AG08396 (cell line): ENCODE measurements at regions not wholly inside any gene's neighbourhood (a gene's known extent, or its start where the extent isn't known, plus 50 kb on each side); places are given as distances from the start of the nearest gene placed in this dataset.

Experiments
- DNase-seq: peaks from one replicate; pipeline ENCODE4 v3.0.0; 2012; ENCODE audit warnings: low spot score, mixed read lengths

DNA sequence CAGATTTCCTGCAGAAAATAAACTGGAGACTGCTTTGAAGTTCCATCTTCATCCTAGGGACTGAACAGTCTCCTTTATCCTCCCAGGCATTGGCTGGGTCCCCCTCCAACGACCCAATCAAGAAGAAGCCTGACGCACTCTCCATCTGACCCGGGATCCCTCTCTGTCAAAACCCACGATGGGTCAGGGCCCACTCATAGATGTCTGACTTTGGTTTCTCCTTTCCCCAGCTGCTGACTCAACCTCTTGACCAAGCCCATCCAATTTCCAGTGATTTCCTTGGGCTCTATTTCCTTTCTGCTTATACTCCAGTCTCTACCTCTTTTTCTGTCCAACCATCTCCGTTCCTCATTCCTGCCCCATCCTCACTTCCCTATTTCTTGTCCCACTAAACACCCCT, 189.7 kb downstream of the MIAT start:
- DNase-seq = no peak

DNA sequence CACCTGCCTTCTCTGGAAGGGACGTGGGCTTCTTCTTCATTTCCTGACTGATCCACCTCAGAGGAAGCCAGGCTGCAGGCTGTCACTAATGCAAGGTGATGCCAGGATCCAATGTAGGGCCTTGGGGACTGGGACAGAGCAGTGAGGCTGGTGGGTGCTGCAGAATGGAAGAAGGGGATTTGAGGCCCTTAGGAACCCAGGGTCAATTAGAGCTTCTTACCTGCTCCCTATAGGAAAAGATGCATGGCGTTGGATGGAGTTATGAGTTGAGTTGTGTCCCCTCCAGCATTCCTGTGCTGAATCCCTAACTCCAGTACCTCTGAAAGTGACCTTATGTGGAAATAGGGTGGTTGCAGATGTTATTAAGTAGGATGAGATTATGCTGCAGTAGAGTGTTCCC, 190.4 kb downstream of the MIAT start:
- DNase-seq = no peak

DNA sequence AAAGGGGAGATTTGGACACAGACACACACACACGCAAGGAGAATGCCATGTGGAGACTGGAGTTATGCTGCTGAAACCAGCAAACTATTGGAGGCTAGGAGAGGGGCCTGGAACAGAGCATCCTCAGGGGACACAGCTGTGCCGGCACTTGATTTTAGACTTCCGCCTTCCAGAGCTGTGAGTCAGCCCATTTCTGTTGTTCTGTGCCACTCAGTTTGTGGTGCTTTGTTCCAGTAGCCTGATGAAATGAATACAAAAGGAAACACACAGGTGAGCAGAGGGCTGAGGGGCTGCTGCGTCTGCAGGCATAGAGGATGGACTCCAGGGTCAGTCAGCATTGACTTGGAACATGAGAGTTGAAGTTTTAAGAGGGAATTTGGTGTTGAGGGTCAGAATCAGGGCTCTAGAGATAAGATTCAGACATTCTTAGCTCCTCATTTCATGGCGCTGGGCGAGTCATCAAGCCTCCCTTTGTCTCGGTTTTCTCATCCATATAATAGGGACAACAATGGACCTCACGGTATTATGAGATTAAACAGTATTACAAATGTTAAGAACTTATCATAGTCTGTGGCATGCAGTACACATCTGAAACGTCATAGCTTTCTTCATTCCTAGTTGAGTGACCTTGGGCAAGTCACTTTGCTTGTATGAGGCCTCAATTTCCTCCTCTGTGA, 191.0 kb downstream of the MIAT start:
- DNase-seq = no peak

DNA sequence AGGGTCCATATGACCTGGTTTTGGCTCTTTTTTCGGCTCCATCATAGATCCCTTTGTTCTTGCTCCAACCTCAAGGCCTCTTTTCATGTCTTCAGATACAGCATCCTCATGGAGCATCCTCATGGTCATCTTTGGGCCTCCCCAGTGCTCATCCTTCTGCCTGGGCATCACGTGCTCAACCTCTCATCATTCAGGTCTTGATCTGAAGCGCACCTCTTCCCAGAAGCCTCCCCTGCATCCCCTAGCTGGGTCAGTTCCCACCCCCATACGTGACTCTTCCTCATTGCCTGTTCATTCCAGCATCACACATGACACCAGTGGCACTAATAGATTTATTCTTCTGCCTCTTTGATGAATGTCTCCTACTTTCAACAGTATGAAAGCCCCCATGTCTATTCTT, 192.2 kb downstream of the MIAT start:
- DNase-seq = no peak

DNA sequence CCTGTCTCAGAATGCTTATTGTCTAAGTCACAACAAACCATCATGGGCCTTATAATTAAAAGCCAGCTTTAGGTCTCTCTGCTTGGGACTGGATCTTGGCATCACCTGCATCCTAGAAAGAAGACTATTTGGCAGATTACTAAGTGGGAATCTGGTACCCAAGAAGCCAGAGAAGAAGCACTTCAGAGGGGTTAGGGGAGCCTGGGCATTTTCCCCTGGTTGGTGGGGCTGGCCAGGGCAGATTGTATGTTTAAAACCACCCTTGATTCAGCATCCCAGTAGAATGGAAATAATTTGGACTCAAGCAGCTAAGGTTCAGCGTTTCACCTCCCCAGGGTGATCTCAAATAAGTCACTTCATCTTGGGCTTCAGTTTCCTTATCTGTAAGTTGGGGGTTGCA, 193.7 kb downstream of the MIAT start:
- no peak for DNase-seq

DNA sequence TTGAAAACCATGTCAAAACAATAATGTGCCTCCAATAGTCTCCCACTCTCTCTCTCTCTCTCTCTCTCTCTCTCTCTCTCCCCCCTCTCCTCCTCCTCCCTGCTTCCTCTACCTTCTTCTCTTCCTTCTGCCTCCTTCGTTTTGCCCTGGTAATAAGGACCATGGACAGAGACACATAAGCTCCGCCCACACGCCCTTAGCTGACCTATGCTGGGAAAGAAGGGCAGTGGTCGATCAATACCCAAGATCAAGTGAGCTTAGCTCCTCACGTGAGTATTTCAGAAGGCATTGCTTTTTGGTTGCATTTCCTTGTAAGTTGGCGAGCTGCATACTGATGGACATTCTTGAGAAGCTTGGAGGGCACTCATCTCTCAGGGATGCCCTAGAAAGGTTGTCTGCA, 194.8 kb downstream of the MIAT start:
- DNase-seq = no peak

DNA sequence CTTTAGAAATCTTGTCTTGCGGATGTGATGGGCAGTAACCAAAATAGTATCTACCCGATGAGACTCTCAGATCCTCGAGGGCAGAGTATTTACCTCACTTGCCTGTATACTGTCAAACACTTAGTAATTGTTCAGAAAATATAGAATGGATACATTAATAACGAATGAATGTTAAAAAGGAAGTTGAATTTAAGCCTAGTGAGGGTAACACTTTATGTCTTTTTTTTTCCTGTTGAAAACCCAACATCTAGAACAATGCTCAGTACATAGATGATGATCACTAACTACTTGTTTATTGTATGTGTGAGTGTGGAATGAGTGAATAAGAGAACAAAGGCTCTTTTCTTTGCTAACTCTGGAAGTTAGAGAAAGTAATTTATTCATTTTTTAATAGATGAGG, 195.7 kb downstream of the MIAT start:
- no peak for DNase-seq

DNA sequence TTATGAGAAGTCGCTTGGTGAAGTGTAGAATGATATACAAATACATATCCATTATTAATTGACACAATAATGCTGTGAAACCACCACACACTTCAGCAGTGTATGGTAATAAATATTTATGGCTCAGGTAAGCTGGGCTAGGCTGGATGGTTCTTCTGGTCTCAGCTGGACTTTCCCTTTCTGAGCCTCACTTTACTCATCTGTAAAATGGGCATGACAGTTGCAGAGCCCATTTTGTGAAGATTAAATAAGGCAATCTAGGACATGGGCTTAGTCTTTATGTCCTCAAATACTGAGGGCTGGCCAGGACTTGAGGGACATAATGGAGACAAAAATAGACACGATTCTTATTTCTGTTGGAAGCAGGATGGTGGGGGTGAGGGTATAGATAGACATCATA, 196.1 kb downstream of the MIAT start:
- no peak for DNase-seq

DNA sequence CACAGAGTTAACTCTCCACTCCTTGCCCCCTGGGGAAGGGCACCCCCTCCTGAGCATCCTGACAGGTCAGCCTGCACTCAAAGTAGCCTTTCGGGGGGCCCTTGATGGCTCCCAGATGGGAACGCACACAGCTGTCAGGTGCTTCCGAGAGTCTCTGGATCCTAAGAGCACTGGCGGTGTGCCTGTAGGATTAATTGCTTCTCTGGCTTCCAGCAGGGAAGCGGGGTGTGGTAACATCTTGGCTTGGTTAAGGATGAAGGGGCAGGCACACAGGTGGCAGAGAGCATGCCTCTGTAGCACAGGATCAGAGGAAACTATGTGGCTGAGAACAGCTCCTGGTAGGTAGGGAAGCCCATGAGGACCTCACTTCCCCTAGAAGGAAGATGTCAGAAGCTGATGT, 199.8 kb downstream of the MIAT start:
- no peak for DNase-seq

DNA sequence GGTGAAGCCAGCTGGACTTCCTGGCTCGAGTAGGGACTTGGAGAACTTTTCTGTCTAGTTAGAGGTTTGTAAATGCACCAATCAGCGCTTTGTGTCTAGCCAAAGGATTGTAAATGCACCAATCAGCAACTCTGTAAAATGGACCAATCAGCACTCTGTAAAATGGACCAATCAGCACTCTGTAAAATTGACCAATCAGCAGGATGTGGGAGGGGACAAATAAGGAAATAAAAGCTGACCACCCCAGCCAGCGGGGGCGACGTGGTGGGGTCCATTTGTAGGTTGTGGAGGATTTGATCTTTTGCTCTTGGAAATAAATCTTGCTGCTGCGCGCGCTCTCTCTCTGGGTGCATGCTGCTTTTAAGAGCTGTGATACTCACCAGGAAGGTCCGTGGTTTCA, 202.9 kb downstream of the MIAT start:
- DNase-seq = no peak

DNA sequence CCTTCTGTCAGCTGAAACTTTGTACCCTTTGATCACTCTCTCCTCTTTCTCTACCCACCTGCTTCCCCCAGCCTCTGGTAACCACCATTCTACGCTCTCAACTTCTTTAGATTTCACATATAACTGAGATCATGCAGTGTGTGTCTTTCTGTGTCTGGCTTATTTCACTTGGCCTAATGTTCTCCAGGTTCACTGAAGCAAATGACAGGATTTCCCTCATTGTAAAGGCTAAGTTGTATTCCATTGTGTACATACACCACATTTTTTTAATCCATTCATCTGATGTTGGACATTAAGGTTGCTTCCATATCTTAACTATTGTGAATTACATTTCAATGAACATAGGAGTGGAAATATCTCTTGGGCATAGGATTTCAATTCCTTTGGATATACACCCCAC, 207.6 kb downstream of the MIAT start:
- DNase-seq = no peak

DNA sequence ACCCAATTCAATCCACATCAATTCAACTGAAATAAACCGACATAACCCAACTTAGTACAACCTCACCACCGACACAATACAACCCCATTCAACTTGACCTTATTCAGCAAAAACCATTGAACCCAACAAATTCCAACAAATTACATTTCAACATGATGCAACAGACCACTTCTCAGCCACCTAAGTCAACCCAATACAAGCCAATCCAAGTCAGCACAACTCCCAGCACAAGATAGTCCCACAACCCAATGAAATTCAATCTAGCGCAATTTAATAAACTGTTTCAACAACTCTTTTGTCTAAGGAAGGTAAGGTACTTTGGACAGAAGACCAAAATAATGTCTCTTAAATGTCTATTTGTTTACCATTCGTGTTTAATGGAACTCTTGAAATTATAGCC, 226.0 kb downstream of the MIAT start:
- DNase-seq = no peak

DNA sequence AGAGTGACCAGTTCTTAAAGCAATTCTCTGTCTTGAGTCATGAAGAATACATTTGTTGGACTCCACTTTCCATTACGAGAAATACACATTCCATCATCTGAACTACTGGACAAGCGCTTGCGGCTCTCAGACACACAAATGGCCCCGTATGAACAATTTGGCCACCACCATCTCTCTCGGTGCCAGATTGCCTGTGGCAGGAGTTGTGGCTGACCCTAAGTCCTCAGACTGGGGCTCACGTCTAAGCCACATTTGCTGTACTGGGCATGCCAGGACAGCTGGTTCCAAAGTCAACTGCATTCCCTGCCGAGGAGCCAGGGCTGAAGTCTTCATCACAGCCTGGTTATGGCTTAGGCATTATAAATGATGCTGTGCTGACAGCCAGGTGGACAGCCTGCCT, 227.5 kb downstream of the MIAT start:
- no peak for DNase-seq

DNA sequence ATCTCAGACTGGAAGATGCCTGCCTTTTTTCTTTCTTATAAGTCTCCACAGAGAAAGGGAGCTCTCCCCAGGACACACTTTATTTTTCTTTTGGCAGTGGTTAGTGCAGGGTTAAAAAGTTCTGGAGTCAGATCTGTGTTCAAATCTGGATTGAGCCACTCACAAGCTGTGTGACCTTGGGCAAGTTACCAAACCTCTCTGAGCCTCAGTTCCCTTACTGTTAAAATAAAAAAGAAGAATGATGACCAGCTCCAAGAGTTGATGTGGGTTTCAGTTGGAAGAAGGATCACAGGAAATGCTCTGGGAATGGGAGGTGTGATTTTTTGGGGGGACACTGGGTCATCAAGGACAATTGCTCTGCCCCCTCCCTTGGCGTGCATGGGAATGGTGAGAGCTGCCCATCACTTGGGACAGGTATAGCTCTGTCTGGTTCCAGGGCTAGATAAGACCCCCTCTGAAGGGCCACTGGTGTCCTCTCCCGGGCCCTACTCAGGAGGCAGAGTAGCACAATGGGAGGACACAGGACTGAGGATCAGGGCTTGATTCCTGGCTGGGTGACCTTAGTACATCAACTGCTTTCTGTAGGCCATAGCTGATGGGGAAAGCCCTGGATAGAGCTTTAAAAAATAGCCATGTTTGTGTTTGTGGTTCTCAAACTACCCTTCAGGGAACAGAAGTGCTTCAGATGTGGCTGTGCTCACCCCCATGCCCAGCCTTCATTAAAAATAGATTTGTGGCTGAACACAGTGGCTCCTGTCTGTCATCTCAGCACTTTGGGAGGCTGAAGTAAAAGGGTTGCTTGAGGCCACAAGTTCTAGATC, 228.3 kb downstream of the MIAT start:
- DNase-seq = no peak

DNA sequence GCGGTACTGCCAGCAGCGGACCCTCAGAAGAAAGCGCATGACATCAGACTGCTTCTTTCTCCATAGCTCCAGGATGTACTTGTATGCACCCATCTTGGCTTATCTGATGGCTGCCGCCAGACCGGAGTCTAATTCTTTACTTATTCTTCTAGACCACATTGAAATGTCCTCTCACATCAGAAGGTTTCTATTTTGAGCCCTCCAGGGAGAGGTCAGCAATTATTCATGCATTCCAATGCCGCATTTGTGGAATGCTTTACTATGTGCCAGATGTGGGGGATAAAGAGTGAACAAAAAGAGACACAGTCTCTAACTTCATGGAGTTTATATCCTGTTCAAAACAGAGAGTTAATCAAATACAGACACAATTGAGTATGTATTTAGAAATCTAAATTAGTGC, 230.1 kb downstream of the MIAT start:
- peak; percentile 67 for DNase-seq

DNA sequence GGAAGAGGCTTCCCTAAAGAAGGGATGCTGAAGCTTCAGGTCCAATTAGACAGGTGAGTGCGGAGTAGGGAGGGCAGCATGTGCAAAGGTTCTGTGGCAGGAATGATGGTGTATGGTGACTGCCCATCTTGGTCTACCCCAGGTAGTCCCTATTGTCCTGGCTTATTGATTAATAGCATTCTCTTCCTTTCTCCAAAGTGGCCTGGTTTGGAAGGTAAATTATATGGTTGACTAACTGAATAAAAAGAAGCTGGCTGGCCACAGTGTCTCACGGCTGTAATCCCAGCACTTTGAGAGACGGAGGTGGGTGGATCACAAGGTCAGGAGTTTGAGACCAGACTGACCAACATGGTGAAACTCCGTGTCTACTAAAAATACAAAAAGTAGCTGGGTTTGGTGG, 230.5 kb downstream of the MIAT start:
- no peak for DNase-seq

DNA sequence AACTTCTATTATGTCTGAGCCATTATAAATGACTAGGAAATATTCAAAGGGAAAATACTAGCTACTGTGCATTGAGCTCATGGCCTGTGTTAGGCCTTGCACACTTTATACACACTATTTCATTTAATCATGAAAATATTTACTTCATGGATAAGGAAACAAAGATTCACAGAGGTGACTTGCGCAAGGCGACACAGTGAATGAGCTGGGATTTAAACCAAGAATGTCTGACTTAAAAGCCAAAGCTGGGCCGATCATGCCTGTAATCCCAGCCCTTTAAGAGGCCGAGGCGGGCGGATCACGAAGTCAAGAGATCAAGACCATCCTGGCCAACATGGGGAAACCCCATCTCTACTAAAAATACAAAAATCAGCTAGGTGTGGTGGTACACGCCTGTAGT, 231.5 kb downstream of the MIAT start:
- no peak for DNase-seq

DNA sequence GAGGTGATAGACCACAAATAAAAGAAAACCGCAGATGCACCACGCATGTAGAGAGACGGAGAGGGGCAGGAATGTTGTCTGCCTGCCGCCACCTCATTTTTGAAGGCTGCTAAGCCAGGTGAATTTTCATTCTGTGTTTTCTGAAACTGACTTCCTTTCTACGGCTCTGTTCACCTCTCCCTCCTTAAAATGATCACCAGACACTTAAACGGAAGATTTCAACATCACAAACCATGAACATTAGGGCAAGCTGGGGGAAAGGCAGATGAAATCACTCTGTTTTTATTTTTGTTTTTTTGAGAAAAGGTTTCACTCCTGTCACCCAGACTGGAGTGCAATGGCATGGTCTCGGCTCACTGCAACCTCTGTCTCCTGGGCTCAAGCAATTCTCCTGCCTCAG, 232.4 kb downstream of the MIAT start:
- DNase-seq = no peak

DNA sequence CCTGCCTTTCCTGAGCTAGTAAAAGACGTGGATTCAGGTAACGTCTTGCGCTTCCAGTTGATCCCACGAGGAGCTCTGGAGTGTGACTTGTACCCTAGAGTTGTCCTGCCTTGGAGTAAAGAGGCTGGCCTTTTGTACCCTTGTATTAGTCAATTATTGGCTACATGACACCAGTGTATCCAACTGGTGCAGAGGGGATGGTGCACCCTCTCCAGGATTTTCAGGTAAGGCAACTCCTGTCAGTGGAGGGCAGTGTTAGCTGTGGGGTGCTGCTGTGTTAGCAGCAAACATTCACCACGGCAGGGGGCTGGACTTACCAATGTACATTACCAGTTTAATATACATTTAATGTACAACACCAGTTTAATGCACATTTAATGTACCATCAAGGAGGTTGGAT, 233.5 kb downstream of the MIAT start:
- DNase-seq = no peak

DNA sequence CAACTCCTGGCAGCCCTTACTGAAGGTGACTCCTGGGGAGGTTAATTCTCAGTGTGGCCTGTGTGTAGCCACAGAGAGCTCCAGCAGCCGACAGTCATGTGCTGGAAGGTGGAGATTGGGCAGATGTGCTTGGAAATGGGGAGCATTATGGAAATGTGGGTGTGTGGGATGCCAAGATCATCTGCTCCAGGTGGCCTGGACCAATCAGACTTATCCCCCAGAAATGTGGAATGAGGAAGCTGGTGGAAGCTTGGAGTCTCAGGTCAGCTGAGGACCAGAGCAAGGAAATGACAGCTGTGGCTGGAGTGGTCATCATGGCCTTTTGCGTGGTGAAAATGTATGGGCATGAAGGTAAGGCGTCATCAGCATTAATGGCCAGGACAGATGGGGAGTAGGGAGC, 234.0 kb downstream of the MIAT start:
- no peak for DNase-seq

DNA sequence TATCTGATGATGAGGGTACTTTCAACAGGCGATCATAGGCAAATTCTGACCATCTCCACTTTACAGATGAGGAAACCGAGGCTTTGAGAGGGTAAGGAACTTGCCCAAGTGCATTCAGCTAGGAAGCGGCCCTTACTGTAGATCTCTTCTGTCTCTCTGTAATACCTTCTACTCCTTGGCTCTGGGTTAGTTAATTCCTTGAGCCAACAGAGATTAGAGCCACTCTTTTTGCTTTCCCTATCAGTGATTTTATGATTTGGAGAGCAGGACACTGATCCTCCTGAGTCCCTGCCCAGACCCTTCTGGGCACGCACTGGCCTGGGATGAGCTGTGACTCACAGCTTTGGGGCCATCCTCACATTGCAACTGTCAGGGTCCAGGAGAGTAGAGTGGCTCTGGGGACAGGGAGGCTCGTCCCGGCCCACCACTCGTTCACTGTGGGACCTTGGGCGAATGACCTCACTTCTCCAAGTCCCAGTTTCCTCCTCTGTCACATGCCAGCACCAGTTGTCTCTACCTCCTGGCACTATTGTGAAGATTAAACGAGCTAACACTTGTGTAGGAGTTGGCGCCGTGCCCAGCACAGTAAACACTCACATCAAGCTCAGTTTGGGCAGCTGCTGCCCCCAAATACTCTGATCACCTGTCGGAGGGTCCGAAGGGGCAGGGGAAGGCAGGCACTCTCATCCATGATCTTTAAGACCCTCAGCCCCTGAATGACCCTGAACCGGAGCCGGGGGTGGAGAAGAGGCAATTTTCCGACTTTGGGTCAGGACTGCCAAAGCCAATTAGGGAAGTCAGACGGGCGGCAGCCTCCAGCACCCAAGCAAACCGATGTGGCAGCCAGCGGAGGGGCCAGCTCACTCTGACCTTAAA, 235.0 kb downstream of the MIAT start:
- no peak for DNase-seq

DNA sequence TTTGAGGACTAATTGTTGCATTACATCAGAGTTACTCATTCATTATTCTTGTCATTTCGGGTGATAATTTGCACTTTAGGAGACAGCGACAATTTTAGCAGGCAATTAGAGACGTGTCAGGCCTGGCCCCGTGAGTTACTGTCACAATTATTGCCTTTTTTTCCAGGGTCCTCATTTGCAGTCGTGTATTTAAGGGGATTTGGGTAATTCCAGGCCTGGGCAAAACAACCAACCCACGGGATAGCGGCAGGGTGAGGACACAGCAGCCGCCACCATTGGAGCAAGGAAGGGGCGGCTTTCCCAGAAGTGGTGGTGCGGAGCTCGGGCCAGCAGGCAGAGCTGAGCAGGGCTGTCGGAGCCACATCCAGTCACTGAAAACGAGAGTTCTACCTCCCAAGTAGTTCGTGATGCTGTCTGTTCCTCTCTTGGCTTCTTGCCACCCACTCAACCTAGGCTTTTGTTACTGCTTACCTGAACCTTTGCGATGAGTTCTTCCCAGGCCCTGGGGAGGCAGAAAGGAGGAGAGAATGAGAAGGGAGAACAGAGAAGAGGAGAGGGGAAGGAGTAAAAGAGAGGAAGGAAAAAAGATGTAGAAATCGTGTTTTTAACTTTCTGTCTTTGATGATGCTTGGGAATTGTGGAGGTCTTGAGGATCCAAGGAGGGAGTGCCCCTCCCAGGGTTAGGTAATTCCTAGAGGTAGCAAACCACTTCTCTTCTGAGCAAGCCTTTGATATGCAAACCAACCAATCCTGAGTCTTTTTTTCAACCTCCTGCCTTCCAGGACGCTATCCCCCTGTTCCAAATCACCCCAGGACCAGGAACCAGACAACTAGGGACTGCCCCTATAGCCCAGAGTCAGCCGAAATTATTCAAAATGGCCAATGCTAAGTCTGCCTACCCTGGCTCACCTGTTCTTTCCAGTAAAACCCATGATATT, 236.1 kb downstream of the MIAT start:
- DNase-seq = no peak
